GM21786 (cell line): ENCODE measurements at regions not wholly inside any gene's neighbourhood (a gene's known extent, or its start where the extent isn't known, plus 50 kb on each side); places are given as distances from the start of the nearest gene placed in this dataset.

ENCODE experiments used
- ATAC-seq: cut with Tn5 transposase; IDR thresholded peaks from one replicate; pipeline ENCODE4 v1.9.1; 2021; ENCODE audit not compliant: unreplicated experiment

GRCh38 chr1:48055876-48056764 is 58.9 kb upstream of the TRABD2B start:
- ATAC-seq, result no peak

- no peak for ATAC-seq
Observed at GRCh38 chr1:48054232-48054631, 57.0 kb upstream of the TRABD2B start.

GRCh38 chr1:48052923-48053291 is 55.7 kb upstream of the TRABD2B start:
- ATAC-seq, result no peak

- ATAC-seq, result no peak
Observed at GRCh38 chr1:48051466-48052126, 54.4 kb upstream of the TRABD2B start.

- ATAC-seq, result no peak
Observed at GRCh38 chr1:48049823-48050535, 52.8 kb upstream of the TRABD2B start.

GRCh38 chr1:48048980-48049379 is 51.8 kb upstream of the TRABD2B start:
- no peak for ATAC-seq

- ATAC-seq, result no peak
Observed at GRCh38 chr1:48048064-48048463, 50.9 kb upstream of the TRABD2B start.

GRCh38 chr1:48047116-48047515 is 49.9 kb upstream of the TRABD2B start:
- no peak for ATAC-seq
